RWPE1 (cell line): ENCODE measurements at regions not wholly inside any gene's neighbourhood (a gene's known extent, or its start where the extent isn't known, plus 50 kb on each side); places are given as distances from the start of the nearest gene placed in this dataset.
A peak's percentile ranks its signal among the peaks of the same experiment; 100 is the strongest.
"Not testable (repeated sequence)": the region's sequence is repeated elsewhere in the genome, so short reads cannot be mapped to it uniquely, and the experiment has no call there.

ENCODE experiments used
- CTCF ChIA-PET: fragments of 350-600 bp; sonication (Branson Sonifier 250); formaldehyde crosslinking; extraction: SDS; loops from one replicate; lab custom pipeline; 2021; lab: Yijun Ruan, JAX
- POLR2A ChIA-PET: fragments of 400-600 bp; formaldehyde crosslinking; extraction: SDS; loops from one replicate; lab custom pipeline; 2020; ENCODE audit warnings: antibody characterized with exemption; ENCODE audit not compliant: low non-redundant PET; lab: Yijun Ruan, JAX
- DNase-seq: peaks from one replicate; pipeline ENCODE4 v3.0.0; 2012; ENCODE audit warnings: low spot score
- H3K27ac ChIP-seq: fragments of 450-650 bp; 2 replicates; pipeline ENCODE4 v1.5.1; 2017

- CTCF ChIA-PET, H3K27ac ChIP-seq, POLR2A ChIA-PET, DNase-seq: not testable (repeated sequence)
These were observed 121.2 kb downstream of the NPIPB11 start for GRCh38 chr16:29285151-29285885.

DNA sequence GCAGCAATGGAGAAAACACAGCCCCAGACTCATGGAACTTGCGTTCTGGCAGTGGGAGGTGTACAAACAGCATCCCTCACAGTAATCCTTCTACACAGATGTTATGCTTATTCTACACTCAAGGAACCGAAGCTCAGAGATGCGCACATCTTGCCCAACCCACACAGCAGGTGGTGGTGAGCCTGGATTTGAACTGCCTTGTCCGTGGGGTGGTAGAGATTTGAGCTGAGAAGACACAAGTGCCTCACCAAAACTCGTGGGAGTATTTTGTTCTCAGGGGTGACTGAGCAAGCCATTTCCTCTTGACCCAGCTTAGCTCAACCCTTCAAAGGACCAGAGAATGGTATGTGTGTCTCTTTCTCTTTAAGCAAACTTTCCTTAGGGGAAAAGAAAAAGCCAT lies 121.8 kb downstream of the NPIPB11 start:
- POLR2A ChIA-PET, H3K27ac ChIP-seq, CTCF ChIA-PET, DNase-seq: not testable (repeated sequence)

DNA sequence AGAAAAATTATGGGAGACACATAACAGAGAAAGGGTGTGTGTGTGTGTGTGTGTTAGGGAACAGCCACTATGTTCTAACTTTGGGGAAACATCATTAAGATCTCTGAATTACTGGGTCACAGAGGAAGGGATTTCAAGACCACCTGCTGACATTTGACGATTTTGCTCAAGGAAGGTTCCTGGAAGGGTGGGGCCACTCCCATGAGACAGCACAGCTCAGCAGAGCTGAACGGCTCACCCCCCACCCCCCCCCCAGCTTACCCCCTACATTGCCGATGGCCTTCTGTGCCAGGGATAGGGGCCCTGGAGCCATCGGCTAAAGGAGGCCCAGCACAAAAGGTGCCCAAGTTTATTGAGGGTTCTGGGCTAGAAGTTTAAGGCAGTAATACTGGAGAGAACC lies 122.4 kb downstream of the NPIPB11 start:
- POLR2A ChIA-PET, DNase-seq, CTCF ChIA-PET, H3K27ac ChIP-seq: not testable (repeated sequence)

- POLR2A ChIA-PET, CTCF ChIA-PET, DNase-seq, H3K27ac ChIP-seq: not testable (repeated sequence)
These were observed 128.2 kb downstream of the NPIPB11 start for GRCh38 chr16:29278097-29278871.

DNA sequence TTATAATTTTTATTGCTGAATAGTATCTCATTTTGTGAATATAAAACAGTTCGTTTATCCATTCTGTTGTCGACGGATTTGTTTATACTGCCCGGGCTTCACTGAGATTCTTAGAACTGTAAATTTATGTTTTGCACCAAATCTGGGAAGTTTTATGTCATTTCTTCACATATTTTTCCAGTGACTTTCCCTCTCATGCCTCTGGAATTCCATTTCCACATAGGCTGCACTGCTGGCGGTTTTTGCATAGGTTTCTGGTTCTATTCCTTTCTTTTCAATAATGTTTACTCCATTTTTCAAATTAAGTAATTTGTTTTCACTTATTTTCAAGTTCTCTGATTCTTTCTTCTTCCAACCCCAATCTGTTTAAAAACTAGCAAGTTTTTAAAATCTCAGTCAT lies 130.1 kb downstream of the NPIPB11 start:
- not testable (repeated sequence) for DNase-seq

GRCh38 chr16:29274055-29275035 lies 132.2 kb downstream of the NPIPB11 start:
- CTCF ChIA-PET: not testable (repeated sequence)

More for the DNA sequence above, 130.1 kb downstream of the NPIPB11 start:
- H3K27ac ChIP-seq, POLR2A ChIA-PET: not testable (repeated sequence)
- CTCF ChIA-PET: interaction anchor here (0.6 kb wide), 1 partner anchor 11 kb away, joined by 3 read pairs; no protein-coding TSS in a partner anchor

GRCh38 chr16:29273298-29274054 lies 133.0 kb downstream of the NPIPB11 start:
- H3K27ac ChIP-seq, DNase-seq, CTCF ChIA-PET, POLR2A ChIA-PET: not testable (repeated sequence)

More at GRCh38 chr16:29274055-29275035, 132.2 kb downstream of the NPIPB11 start:
- DNase-seq, POLR2A ChIA-PET, H3K27ac ChIP-seq: not testable (repeated sequence)

DNA sequence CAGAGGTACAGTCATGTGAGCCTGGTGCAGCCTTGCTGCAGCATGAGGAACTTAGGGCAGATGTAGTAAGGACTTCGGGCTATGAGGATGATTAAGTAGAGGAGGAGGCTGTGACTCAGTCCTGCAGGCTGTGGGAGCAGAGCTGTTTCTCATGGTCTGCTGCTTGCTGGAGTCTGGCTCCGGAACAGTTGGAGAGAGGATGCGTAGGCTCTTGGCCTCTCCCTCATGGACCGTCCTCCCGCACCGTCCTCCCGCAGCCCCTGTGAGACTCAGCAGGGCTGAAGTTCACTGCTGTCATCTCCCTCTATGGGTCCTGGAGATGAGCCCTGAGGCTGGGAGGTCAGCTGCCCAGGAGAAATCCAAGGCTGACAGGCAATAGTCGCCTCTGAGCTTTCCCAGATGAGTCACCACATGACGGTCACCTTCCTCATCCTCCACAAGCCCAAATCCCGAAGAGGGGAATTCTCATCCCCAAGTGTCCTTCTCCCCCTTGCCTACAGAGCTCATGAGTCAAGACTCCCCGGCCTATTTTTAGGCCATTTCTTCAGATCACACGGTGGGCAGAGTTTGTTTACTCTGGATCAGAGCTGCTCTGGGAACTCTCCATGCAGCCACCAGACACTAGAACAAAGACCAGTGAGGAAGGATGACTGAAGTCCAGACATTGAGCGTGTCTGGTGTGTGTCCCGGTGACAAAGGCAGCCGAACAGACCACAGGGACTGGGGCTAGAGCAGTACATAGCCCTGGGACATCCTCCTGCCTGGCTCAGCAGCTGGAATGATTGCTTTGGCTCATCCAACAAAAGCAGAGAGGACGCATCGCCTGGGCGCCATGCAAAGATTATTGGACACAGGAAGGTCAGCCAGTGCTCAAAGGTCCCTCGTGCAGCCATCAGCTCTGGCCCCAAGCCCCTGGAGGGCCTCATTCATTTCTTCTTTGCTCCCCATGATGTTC lies 134.5 kb downstream of the NPIPB11 start:
- H3K27ac ChIP-seq, POLR2A ChIA-PET, CTCF ChIA-PET: not testable (repeated sequence)
- peak; percentile 10 for DNase-seq

GRCh38 chr16:29270923-29271322 lies 135.6 kb downstream of the NPIPB11 start:
- H3K27ac ChIP-seq, CTCF ChIA-PET, POLR2A ChIA-PET, DNase-seq: not testable (repeated sequence)

- H3K27ac ChIP-seq, POLR2A ChIA-PET, DNase-seq, CTCF ChIA-PET: not testable (repeated sequence)
These were observed 136.5 kb downstream of the NPIPB11 start for GRCh38 chr16:29270033-29270432.

- DNase-seq: peak; percentile 44
- peak overlapping the region; percentile 70 for H3K27ac ChIP-seq
- POLR2A ChIA-PET, CTCF ChIA-PET: not testable (repeated sequence)
These were observed 137.2 kb downstream of the NPIPB11 start for GRCh38 chr16:29269192-29269811.

DNA sequence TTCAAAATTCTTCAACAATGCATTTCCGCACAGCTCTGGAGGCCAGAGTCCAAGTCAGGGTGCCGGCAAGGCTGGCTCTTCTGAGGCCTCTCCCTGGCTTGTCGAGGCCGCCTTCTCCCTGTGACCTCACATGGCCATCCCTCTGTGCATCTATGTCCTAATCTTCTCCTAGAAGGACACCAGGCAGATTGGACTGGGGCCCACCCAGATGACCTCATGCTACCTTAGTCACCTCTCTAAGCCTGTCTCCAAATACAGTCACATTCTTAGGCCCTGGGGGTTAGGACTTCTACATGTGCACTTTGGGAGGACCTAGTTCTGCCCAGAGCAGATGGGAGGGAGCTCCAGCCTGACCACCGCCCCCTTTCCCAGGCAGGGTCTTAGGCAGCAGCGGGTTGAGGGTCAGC lies 137.7 kb downstream of the NPIPB11 start:
- POLR2A ChIA-PET, DNase-seq, CTCF ChIA-PET: not testable (repeated sequence)
- H3K27ac ChIP-seq: peak overlapping the region; percentile 70

DNA sequence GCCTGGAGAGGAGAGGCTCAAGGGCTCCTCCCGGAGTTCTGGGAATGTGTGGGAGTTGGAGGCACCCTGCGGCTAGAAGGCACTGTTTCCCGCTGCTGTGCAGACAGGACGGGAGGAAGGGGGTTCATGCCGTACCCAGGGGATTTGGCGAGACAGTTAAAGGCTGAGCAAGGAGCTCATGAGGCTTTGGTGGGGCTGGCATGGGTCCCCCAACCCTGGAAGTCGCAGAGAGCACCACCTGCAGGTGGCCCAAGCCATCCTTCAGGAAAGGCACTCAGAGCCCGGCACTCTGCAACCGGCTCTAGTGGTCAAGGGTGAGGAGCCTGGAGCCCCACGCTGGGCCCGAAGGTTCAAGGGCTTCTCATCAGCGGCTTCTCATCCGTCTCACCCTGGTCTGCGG lies 138.2 kb downstream of the NPIPB11 start:
- DNase-seq, H3K27ac ChIP-seq, CTCF ChIA-PET, POLR2A ChIA-PET: not testable (repeated sequence)

DNA sequence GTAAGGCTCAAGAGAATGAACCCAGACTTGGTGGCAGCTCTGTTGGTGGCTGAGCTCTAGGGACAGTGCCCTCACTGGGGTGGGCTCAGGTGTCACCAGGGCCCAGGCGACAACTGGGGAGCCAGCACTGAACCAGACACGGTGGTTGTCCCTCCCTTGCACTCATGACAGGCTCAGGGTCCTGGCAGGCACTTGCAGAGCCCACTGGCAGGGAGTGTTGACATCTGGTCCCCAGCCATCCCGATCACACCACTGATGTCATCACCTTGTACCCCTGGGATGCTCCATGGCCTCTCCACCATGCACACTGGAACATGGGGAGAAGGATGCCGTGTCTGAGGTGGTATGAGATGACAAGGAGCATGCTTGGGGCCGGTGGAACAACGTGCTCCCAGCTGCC lies 138.6 kb downstream of the NPIPB11 start:
- CTCF ChIA-PET, POLR2A ChIA-PET, H3K27ac ChIP-seq, DNase-seq: not testable (repeated sequence)
